ENCODE measurements at regions not wholly inside any gene's neighbourhood (a gene's known extent, or its start where the extent isn't known, plus 50 kb on each side); places are given as distances from the start of the nearest gene placed in this dataset.

DNA sequence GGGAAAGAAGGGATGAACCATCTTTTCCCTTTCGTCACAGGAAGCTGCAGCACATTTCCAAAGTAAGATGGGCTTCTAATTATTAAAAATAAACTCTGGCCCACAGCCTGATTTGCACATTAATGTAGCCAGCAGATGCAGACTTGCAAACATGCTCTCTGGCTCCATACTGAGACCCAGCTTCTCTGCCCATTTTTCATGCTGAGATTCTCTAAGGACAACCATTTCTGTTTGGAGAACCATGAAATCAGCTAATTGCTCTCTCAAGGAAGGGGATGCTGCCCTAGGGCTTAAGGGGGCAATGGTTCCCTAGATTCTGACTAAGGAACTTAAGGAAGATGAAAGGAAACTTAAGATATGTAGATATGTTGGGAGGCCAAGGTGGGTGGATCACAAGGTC lies 63.0 kb upstream of the CES5A start:
- no peak for DNase-seq

DNA sequence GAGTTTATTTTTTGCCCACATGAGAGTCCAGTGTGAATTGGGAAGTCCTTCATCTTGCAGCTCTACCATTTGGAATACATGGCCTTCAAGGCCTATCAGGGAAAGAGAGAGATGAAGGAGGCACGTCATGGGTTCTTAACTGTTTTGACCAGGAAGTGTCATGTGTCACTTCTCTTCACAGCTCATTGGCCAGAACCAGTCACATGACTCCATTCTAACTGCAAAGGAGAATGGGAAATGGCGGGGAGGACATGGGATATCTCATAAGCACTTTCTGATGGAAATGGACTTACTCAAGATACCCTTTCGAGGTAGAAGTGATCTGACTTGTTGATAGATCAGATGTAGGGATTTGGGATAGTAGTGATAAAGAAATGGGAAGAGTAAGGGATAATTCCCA lies 57.9 kb upstream of the CES5A start:
- DNase-seq = no peak

DNA sequence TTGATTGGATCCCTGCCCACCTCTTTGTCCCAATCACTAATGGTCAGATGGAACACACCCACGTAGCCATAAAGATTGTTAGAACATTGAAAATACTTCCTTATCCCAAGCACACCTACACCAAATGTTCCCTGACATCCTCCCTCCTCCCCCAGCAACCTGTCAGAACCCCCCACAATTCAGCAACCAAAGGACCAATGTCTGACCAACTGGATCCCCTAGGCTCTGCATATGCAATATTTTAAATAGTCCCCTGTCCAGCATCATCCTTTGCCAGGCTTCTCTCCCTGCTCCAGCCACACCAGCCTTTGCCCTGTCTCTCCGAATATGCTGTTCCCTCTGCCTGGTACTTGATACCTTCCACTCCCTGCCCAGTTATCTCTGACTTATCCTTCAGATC lies 54.9 kb upstream of the CES5A start:
- no peak for DNase-seq

DNA sequence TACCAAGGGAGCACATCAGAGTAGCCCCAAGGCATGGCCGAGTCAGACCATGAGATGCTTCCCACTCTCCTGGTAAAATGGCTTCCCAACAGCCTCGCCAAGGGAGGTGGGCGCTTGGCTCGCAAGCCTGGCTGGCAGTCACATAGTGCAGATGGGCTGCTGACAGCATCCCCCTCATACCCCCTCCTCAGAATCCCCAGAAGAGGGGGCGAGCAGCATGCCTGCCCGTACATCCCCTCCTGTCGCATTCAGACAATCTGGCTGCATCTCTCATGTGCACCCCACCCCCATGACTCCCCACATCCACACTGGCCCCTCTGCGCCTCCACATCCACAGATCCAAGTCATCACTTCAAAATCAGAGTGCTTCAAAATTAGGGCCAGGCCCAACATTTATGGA lies 54.0 kb upstream of the CES5A start:
- no peak for DNase-seq

DNA sequence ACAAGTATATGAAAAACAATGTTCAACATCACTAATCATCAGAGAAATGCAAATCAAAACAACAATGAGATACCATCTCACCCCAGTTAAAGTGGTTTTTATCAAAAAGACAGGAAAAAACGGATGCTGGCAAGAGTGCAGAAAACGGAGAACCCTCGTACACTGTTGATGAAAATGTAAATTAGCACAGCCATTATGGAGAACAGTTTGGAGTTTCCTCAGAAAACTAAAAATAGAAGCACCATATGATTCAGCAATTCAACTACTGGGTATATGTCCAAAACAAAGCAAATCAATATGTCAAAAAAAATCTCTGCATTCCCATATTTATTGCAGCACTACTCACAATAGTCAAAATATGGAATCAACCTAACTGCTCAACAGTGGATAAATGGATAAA lies 50.1 kb upstream of the CES5A start:
- no peak for DNase-seq
